ENCODE measurements at regions not wholly inside any gene's neighbourhood (a gene's known extent, or its start where the extent isn't known, plus 50 kb on each side); places are given as distances from the start of the nearest gene placed in this dataset.

DNA sequence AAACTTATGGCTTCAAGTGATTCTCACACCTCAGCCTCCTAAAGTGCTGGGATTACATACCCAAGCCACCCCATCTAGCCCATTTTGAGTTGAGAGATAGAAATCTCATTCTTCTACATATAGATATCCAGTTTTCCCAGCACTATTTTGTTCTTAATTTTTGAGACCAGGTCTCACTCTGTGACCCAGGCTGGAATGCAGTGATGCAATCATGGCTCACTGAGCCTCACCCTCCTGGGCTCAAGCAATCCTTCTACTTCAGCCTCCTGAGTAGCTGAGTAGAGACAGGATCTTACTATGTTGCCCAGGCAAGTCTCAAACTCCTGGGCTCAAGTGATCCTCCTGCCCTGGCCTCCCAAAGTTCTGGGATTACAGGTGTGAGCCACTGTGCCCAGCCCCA, 60.9 kb upstream of the CTNNA1 start:
- no peaks in the 10 kb centered on the region for H3K9me3 ChIP-seq (ENCODE audit: control insufficient read depth in 4 of 4, low read length in 3 of 4)
- H3K4me1 ChIP-seq (ENCODE audit: control insufficient read depth in 4 of 4, insufficient read depth in 4 of 4, low read length in 3 of 4) = no peaks in the 10 kb centered on the region
- no peaks in the 10 kb centered on the region for H3K27me3 ChIP-seq (ENCODE audit: control insufficient read depth in 4 of 4, insufficient read depth in 4 of 4, low read length in 3 of 4)
- H3K36me3 ChIP-seq (ENCODE audit: control insufficient read depth in 4 of 4, insufficient read depth in 3 of 4, low read depth in 1 of 4, low read length in 3 of 4) = no peaks in the 10 kb centered on the region
- no peak overlapping the region for H3K9ac ChIP-seq (ENCODE audit: low read depth in 1 of 2, low read length in 2 of 2)
- no peak overlapping the region for H3K4me3 ChIP-seq (ENCODE audit: low read depth in 1 of 3, low read length in 3 of 3)
- no peak overlapping the region for H3K27ac ChIP-seq (ENCODE audit: low read depth in 1 of 2, low read length in 2 of 2)
- TF ChIP-seq HNF4G (IDR thresholded peaks at IDR 0.05) (no peak), RAD21 (IDR thresholded peaks at IDR 0.05) (no peak), TAF1 (conservative IDR thresholded peaks at IDR 0.05) (no peak), JUND (IDR thresholded peaks at IDR 0.05) (no peak), HNF4A (conservative IDR thresholded peaks at IDR 0.05) (no peak)
- DNase-seq (ENCODE audit: low spot score) = no peak

- Histone ChIP-seq H3K9me3 (ENCODE audit: control insufficient read depth in 4 of 4, low read length in 3 of 4) (no peaks in the 10 kb centered on the region), H3K4me3 (ENCODE audit: low read depth in 1 of 3, low read length in 3 of 3) (no peak overlapping the region), H3K4me1 (ENCODE audit: control insufficient read depth in 4 of 4, insufficient read depth in 4 of 4, low read length in 3 of 4) (no peaks in the 10 kb centered on the region), H3K9ac (ENCODE audit: low read depth in 1 of 2, low read length in 2 of 2) (no peak overlapping the region), H3K27me3 (ENCODE audit: control insufficient read depth in 4 of 4, insufficient read depth in 4 of 4, low read length in 3 of 4) (no peaks in the 10 kb centered on the region), H3K27ac (ENCODE audit: low read depth in 1 of 2, low read length in 2 of 2) (no peak overlapping the region), H3K36me3 (ENCODE audit: control insufficient read depth in 4 of 4, insufficient read depth in 3 of 4, low read depth in 1 of 4, low read length in 3 of 4) (no peaks in the 10 kb centered on the region)
- WGBS = 74% methylated on average over 4 of the region's 4 CpGs
- DNase-seq (ENCODE audit: low spot score) = no peak
- TF ChIP-seq TAF1 (conservative IDR thresholded peaks at IDR 0.05) = no peak
- TF ChIP-seq FOXA2 (IDR thresholded peaks at IDR 0.05) = no peak
- no peak for TF ChIP-seq HNF4G (IDR thresholded peaks at IDR 0.05)
- no peak for TF ChIP-seq NR2F2 (IDR thresholded peaks at IDR 0.05)
- TF ChIP-seq RAD21 (IDR thresholded peaks at IDR 0.05) = no peak
- no peak for TF ChIP-seq YY1 (IDR thresholded peaks at IDR 0.05)
- TF ChIP-seq ATF3 (IDR thresholded peaks at IDR 0.05) = no peak
- no peak for TF ChIP-seq FOXA1 (IDR thresholded peaks at IDR 0.05)
- no peak for TF ChIP-seq JUND (IDR thresholded peaks at IDR 0.05)
- TF ChIP-seq, protein P1, sequence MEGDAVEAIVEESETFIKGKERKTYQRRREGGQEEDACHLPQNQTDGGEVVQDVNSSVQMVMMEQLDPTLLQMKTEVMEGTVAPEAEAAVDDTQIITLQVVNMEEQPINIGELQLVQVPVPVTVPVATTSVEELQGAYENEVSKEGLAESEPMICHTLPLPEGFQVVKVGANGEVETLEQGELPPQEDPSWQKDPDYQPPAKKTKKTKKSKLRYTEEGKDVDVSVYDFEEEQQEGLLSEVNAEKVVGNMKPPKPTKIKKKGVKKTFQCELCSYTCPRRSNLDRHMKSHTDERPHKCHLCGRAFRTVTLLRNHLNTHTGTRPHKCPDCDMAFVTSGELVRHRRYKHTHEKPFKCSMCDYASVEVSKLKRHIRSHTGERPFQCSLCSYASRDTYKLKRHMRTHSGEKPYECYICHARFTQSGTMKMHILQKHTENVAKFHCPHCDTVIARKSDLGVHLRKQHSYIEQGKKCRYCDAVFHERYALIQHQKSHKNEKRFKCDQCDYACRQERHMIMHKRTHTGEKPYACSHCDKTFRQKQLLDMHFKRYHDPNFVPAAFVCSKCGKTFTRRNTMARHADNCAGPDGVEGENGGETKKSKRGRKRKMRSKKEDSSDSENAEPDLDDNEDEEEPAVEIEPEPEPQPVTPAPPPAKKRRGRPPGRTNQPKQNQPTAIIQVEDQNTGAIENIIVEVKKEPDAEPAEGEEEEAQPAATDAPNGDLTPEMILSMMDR (IDR thresholded peaks at IDR 0.05; ENCODE audit: low read depth, low read length, missing input control) = no peak
- no peak for TF ChIP-seq HNF4A (conservative IDR thresholded peaks at IDR 0.05)
- no peak for TF ChIP-seq GABPA (IDR thresholded peaks at IDR 0.05 in 1 of 2, conservative IDR thresholded peaks at IDR 0.05 in 1 of 2)
- no peak for TF ChIP-seq SP1 (IDR thresholded peaks at IDR 0.05)
- no peak for TF ChIP-seq MAX (IDR thresholded peaks at IDR 0.05)
Observed at GRCh38 chr5:138686668-138687067, 66.6 kb upstream of the CTNNA1 start.

- H3K4me1 ChIP-seq (ENCODE audit: control insufficient read depth in 4 of 4, insufficient read depth in 4 of 4, low read length in 3 of 4) = no peaks in the 10 kb centered on the region
- no peak overlapping the region for H3K9ac ChIP-seq (ENCODE audit: low read depth in 1 of 2, low read length in 2 of 2)
- H3K36me3 ChIP-seq (ENCODE audit: control insufficient read depth in 4 of 4, insufficient read depth in 3 of 4, low read depth in 1 of 4, low read length in 3 of 4) = no peaks in the 10 kb centered on the region
- no peaks in the 10 kb centered on the region for H3K9me3 ChIP-seq (ENCODE audit: control insufficient read depth in 4 of 4, low read length in 3 of 4)
- no peaks in the 10 kb centered on the region for H3K27me3 ChIP-seq (ENCODE audit: control insufficient read depth in 4 of 4, insufficient read depth in 4 of 4, low read length in 3 of 4)
- no peak overlapping the region for H3K4me3 ChIP-seq (ENCODE audit: low read depth in 1 of 3, low read length in 3 of 3)
- no peak for DNase-seq (ENCODE audit: low spot score)
- no peak overlapping the region for H3K27ac ChIP-seq (ENCODE audit: low read depth in 1 of 2, low read length in 2 of 2)
- TF ChIP-seq HNF4A (conservative IDR thresholded peaks at IDR 0.05) = no peak
- no peak for TF ChIP-seq MAX (IDR thresholded peaks at IDR 0.05)
- no peak for TF ChIP-seq YY1 (IDR thresholded peaks at IDR 0.05)
- no peak for TF ChIP-seq ATF3 (IDR thresholded peaks at IDR 0.05)
- no peak for TF ChIP-seq SP1 (IDR thresholded peaks at IDR 0.05)
- no peak for TF ChIP-seq NR2F2 (IDR thresholded peaks at IDR 0.05)
- TF ChIP-seq EGR1 (IDR thresholded peaks at IDR 0.05; ENCODE audit: low read depth in 2 of 2) = no peak
- TF ChIP-seq HNF4G (IDR thresholded peaks at IDR 0.05) = no peak
- no peak for TF ChIP-seq RAD21 (IDR thresholded peaks at IDR 0.05)
- TF ChIP-seq TAF1 (conservative IDR thresholded peaks at IDR 0.05) = no peak
- no peak for TF ChIP-seq JUND (IDR thresholded peaks at IDR 0.05)
- TF ChIP-seq, protein P2, sequence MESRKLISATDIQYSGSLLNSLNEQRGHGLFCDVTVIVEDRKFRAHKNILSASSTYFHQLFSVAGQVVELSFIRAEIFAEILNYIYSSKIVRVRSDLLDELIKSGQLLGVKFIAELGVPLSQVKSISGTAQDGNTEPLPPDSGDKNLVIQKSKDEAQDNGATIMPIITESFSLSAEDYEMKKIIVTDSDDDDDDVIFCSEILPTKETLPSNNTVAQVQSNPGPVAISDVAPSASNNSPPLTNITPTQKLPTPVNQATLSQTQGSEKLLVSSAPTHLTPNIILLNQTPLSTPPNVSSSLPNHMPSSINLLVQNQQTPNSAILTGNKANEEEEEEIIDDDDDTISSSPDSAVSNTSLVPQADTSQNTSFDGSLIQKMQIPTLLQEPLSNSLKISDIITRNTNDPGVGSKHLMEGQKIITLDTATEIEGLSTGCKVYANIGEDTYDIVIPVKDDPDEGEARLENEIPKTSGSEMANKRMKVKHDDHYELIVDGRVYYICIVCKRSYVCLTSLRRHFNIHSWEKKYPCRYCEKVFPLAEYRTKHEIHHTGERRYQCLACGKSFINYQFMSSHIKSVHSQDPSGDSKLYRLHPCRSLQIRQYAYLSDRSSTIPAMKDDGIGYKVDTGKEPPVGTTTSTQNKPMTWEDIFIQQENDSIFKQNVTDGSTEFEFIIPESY (IDR thresholded peaks at IDR 0.05) = no peak
- TF ChIP-seq, protein P1 (IDR thresholded peaks at IDR 0.05; ENCODE audit: low read depth, low read length, missing input control) = no peak
- no peak for TF ChIP-seq RXRA (IDR thresholded peaks at IDR 0.05)
- 42% methylated on average over 2 of the region's 2 CpGs for whole genome bisulfite sequencing
Observed at GRCh38 chr5:138685193-138685745, 68.0 kb upstream of the CTNNA1 start.
